ENCODE measurements at regions not wholly inside any gene's neighbourhood (a gene's known extent, or its start where the extent isn't known, plus 50 kb on each side); places are given as distances from the start of the nearest gene placed in this dataset.

GRCh38 chr16:16774389-16774788 lies 395.4 kb downstream of the NPIPA7 start:
- TF ChIP-seq EZH2phosphoT487 (conservative IDR thresholded peaks at IDR 0.05; ENCODE audit: low read length) = no peak
- TF ChIP-seq CTCF (IDR thresholded peaks at IDR 0.05; ENCODE audit: insufficient read depth, low read length, poor library complexity, severe bottlenecking) = no peak
- Histone ChIP-seq H3K36me3 (ENCODE audit: low read length) (no peaks in the 10 kb centered on the region), H3K9ac (ENCODE audit: low read length) (no peak overlapping the region), H3K4me3 (ENCODE audit: insufficient read depth, low read length, poor library complexity, severe bottlenecking) (no peak overlapping the region), H3K27ac (ENCODE audit: low read depth, low read length) (no peak overlapping the region), H2AFZ (ENCODE audit: low read depth, low read length, severe bottlenecking) (no peak overlapping the region), H3K79me2 (ENCODE audit: insufficient read depth, low read length) (no peaks in the 10 kb centered on the region), H4K20me1 (ENCODE audit: low read depth, low read length) (no peaks in the 10 kb centered on the region), H3K9me2 (replicated peaks; ENCODE audit: insufficient read depth, low read length) (no peaks in the 10 kb centered on the region), H3K9me3 (ENCODE audit: insufficient read depth, low read length) (no peaks in the 10 kb centered on the region), H3F3A (ENCODE audit: insufficient read depth) (no peaks in the 10 kb centered on the region), H3K27me3 (ENCODE audit: low read length) (no peaks in the 10 kb centered on the region), H3K4me2 (ENCODE audit: low read depth, low read length, poor library complexity, severe bottlenecking) (no peak overlapping the region)

- Histone ChIP-seq H3K36me3 (ENCODE audit: low read length) (no peaks in the 10 kb centered on the region), H4K20me1 (ENCODE audit: low read depth, low read length) (no peaks in the 10 kb centered on the region), H3K9ac (ENCODE audit: low read length) (no peak overlapping the region), H3K9me3 (ENCODE audit: insufficient read depth, low read length) (no peaks in the 10 kb centered on the region), H2AFZ (ENCODE audit: low read depth, low read length, severe bottlenecking) (no peak overlapping the region), H3K27me3 (ENCODE audit: low read length) (no peaks in the 10 kb centered on the region), H3K4me3 (ENCODE audit: insufficient read depth, low read length, poor library complexity, severe bottlenecking) (no peak overlapping the region), H3F3A (ENCODE audit: insufficient read depth) (no peaks in the 10 kb centered on the region), H3K79me2 (ENCODE audit: insufficient read depth, low read length) (no peaks in the 10 kb centered on the region), H3K9me2 (replicated peaks; ENCODE audit: insufficient read depth, low read length) (no peaks in the 10 kb centered on the region), H3K4me2 (ENCODE audit: low read depth, low read length, poor library complexity, severe bottlenecking) (no peak overlapping the region), H3K27ac (ENCODE audit: low read depth, low read length) (no peak overlapping the region)
- TF ChIP-seq EZH2phosphoT487 (conservative IDR thresholded peaks at IDR 0.05; ENCODE audit: low read length) = no peak
- TF ChIP-seq CTCF (IDR thresholded peaks at IDR 0.05; ENCODE audit: insufficient read depth, low read length, poor library complexity, severe bottlenecking) = no peak
Observed at GRCh38 chr16:16778332-16778731, 399.4 kb downstream of the NPIPA7 start.

- Histone ChIP-seq H3K9me3 (ENCODE audit: insufficient read depth, low read length) (no peaks in the 10 kb centered on the region), H3F3A (ENCODE audit: insufficient read depth) (no peaks in the 10 kb centered on the region), H3K9ac (ENCODE audit: low read length) (no peak overlapping the region), H4K20me1 (ENCODE audit: low read depth, low read length) (no peaks in the 10 kb centered on the region), H3K4me3 (ENCODE audit: insufficient read depth, low read length, poor library complexity, severe bottlenecking) (no peak overlapping the region), H3K4me2 (ENCODE audit: low read depth, low read length, poor library complexity, severe bottlenecking) (no peak overlapping the region), H3K27me3 (ENCODE audit: low read length) (no peaks in the 10 kb centered on the region), H3K36me3 (ENCODE audit: low read length) (no peaks in the 10 kb centered on the region), H3K9me2 (replicated peaks; ENCODE audit: insufficient read depth, low read length) (no peaks in the 10 kb centered on the region), H3K79me2 (ENCODE audit: insufficient read depth, low read length) (no peaks in the 10 kb centered on the region), H2AFZ (ENCODE audit: low read depth, low read length, severe bottlenecking) (no peak overlapping the region), H3K27ac (ENCODE audit: low read depth, low read length) (no peak overlapping the region)
- TF ChIP-seq EZH2phosphoT487 (conservative IDR thresholded peaks at IDR 0.05; ENCODE audit: low read length) (no peak), CTCF (IDR thresholded peaks at IDR 0.05; ENCODE audit: insufficient read depth, low read length, poor library complexity, severe bottlenecking) (no peak)
Observed at GRCh38 chr16:16780588-16780987, 401.6 kb downstream of the NPIPA7 start.

All from SU-DHL-6 (cell line).